ENCODE measurements at regions not wholly inside any gene's neighbourhood (a gene's known extent, or its start where the extent isn't known, plus 50 kb on each side); places are given as distances from the start of the nearest gene placed in this dataset.
"Not testable (repeated sequence)": the region's sequence is repeated elsewhere in the genome, so short reads cannot be mapped to it uniquely, and the experiment has no call there.

DNA sequence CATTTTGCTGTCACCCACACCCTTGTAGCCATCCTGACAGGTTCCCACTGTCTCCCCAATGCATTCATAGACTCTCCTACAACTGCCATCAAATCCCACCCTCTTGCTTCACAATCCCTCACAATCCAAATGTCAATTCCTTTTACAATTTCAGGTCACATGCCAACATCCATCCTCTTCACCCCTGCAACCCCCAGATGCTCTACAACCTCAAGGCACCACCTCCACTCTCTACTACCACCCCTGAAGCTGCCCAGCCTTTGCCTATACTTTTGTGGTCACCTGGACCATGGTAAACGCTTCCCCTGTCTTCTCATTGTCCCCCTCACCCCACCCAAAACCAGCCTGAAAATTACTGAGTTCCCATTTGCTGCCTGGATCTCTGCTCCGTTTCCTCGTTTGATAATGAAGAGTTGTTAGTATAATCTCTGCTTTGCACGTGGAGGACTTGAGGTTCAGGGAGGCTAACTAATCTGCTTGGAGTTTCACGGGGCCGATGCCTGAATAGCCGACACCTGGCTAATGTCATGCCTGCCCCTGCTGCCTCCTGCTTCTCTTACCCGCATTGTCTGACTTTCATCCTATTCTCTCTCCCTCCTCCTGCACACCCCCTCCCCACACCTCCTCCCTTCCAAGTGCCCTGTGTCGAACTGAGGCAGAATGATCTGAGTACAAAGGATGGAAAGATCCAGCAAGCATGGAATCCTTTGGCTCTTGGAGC lies 82.4 kb upstream of the TOX2 start:
- no peak for ATAC-seq
- no peak for DNase-seq

DNA sequence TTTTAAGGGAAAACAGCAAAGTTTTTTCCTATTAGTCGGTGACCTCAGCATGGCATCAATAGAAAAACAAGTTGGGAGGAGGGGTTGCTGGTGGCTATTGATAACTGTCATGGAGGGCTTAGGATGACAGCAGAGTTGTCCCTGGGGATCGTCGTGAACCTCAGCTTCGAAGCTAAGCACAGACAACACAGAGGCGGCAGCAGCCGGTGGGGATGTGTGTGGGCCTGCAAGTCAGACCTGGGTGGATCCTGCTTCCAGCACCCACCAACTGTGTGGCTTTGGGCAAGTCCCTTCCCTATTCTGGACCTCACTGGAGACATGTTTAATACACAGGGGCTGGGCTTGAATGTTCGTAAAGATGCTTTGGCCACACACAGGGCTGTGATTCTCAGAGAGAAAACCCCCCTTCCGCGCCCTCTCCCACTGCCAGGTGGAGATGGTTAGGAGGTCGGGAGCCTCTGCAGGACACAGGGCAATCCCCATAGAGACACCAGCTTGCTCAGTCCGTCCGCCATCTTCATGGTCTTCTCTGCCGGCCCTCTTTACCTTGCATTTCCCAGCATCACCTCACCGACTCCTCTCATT lies 83.1 kb upstream of the TOX2 start:
- Histone ChIP-seq H3K4me3 (no peak overlapping the region), H3K27ac (no peak overlapping the region), H3K4me1 (no peaks in the 10 kb centered on the region), H3K27me3 (no peaks in the 10 kb centered on the region), H3K36me3 (no peaks in the 10 kb centered on the region), H3K9me3 (peaks cover 0 to 2% of the 10 kb centered on the region in 2 donors)
- ATAC-seq (no peak), DNase-seq (no peak)
- no peak for TF ChIP-seq CTCF (IDR thresholded peaks at IDR 0.05)
- intact Hi-C loops (cut with DNase I) = no loop called here

More for the DNA sequence above, 82.4 kb upstream of the TOX2 start:
- no peak for TF ChIP-seq CTCF (IDR thresholded peaks at IDR 0.05)
- Histone ChIP-seq H3K27me3 (no peaks in the 10 kb centered on the region), H3K36me3 (no peaks in the 10 kb centered on the region), H3K27ac (no peak overlapping the region), H3K4me1 (no peaks in the 10 kb centered on the region), H3K4me3 (no peak overlapping the region), H3K9me3 (peaks cover 0 to 2% of the 10 kb centered on the region in 2 donors)
- intact Hi-C loops (cut with DNase I) = no loop called here

DNA sequence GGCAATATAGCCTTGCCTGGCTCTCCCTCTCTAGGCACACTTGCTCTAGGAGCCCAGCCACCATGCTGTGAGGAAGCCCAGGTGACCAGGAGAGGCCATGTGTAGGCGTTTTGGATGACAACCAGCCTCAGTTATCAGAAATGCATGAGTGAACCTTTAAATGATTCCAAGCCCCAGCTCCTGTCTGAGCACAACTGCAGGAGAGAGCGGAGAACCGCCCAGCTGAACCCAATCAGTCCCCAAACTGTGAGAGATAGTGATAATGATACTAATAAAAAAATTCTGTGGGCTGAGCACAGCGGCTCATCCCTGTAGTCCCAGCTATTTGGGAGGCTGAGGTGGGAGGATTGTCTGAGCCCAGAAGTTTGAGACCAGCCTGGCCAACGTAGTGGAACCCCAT lies 83.8 kb upstream of the TOX2 start:
- Histone ChIP-seq H3K4me3 (no peak overlapping the region), H3K36me3 (no peaks in the 10 kb centered on the region), H3K4me1 (no peaks in the 10 kb centered on the region), H3K27me3 (no peaks in the 10 kb centered on the region), H3K9me3 (peaks cover 0 to 2% of the 10 kb centered on the region in 2 donors), H3K27ac (no peak overlapping the region)
- no peak for DNase-seq
- no peak for ATAC-seq
- no peak for TF ChIP-seq CTCF (IDR thresholded peaks at IDR 0.05)
- intact Hi-C loops (cut with DNase I) = no loop called here

- Histone ChIP-seq H3K27me3 (peaks cover 0 to 5% of the 10 kb centered on the region in 2 donors), H3K9me3 (peaks cover 0 to 2% of the 10 kb centered on the region in 2 donors), H3K4me1 (no peaks in the 10 kb centered on the region), H3K36me3 (no peaks in the 10 kb centered on the region), H3K4me3 (no peak overlapping the region), H3K27ac (no peak overlapping the region)
- ATAC-seq (no peak), DNase-seq (no peak)
- no peak for TF ChIP-seq CTCF (IDR thresholded peaks at IDR 0.05)
- intact Hi-C loops (cut with DNase I) = no loop called here
These were observed 84.5 kb upstream of the TOX2 start for GRCh38 chr20:43829951-43830690.

GRCh38 chr20:43827940-43828562 lies 86.6 kb upstream of the TOX2 start:
- Histone ChIP-seq H3K27me3 (peaks cover 0 to 19% of the 10 kb centered on the region in 2 donors), H3K9me3 (peaks cover 0 to 2% of the 10 kb centered on the region in 2 donors), H3K27ac (no peak overlapping the region), H3K4me3 (no peak overlapping the region), H3K4me1 (no peaks in the 10 kb centered on the region), H3K36me3 (no peaks in the 10 kb centered on the region)
- ATAC-seq (no peak), DNase-seq (no peak)
- no peak for TF ChIP-seq CTCF (IDR thresholded peaks at IDR 0.05)
- intact Hi-C loops (cut with DNase I) = no loop called here

GRCh38 chr20:43826943-43827342 lies 87.7 kb upstream of the TOX2 start:
- H3K27ac ChIP-seq; H3K9me3 ChIP-seq; H3K4me1 ChIP-seq; ATAC-seq; DNase-seq; H3K36me3 ChIP-seq; intact Hi-C loops (cut with DNase I); H3K4me3 ChIP-seq: not testable (repeated sequence)
- peaks cover 0 to 19% of the 10 kb centered on the region in 2 donors for H3K27me3 ChIP-seq
